Osteoblast (primary cell): ENCODE measurements at regions not wholly inside any gene's neighbourhood (a gene's known extent, or its start where the extent isn't known, plus 50 kb on each side); places are given as distances from the start of the nearest gene placed in this dataset.

Experiments
- DNase-seq: peaks from one replicate; pipeline ENCODE4 v3.0.0; 2011; ENCODE audit warnings: low spot score, mixed read lengths; ENCODE audit not compliant: insufficient read length; ENCODE audit errors: missing footprints
- H2AFZ ChIP-seq: 2 replicates; pipeline ENCODE4 v1.6.0; 2011; ENCODE audit warnings: mild to moderate bottlenecking, low read length
- H3K27ac ChIP-seq: 2 replicates; pipeline ENCODE4 v1.5.1; 2011; ENCODE audit warnings: mild to moderate bottlenecking, low read depth, low read length, moderate library complexity
- H3K27me3 ChIP-seq: 2 replicates; pipeline ENCODE4 v1.6.0; 2012; ENCODE audit warnings: mild to moderate bottlenecking, control low read depth, inconsistent platforms, low read length, moderate library complexity; ENCODE audit not compliant: insufficient read depth
- H3K36me3 ChIP-seq: 2 replicates; pipeline ENCODE4 v1.5.1; 2011; ENCODE audit warnings: mild to moderate bottlenecking, low read length, control low read depth, moderate library complexity; ENCODE audit not compliant: insufficient read depth
- H3K4me1 ChIP-seq: 2 replicates; pipeline ENCODE4 v1.5.1; 2011; ENCODE audit warnings: mild to moderate bottlenecking, low read length, control low read depth, moderate library complexity; ENCODE audit not compliant: insufficient read depth
- H3K4me2 ChIP-seq: 2 replicates; pipeline ENCODE4 v1.6.0; 2011; ENCODE audit warnings: mild to moderate bottlenecking, low read length; ENCODE audit not compliant: insufficient read depth
- H3K4me3 ChIP-seq: fragments of 200-600 bp; sonication (generic); 3 replicates; pipeline ENCODE4 v1.5.1; 2012; ENCODE audit warnings: mild to moderate bottlenecking, low read length, inconsistent platforms; ENCODE audit not compliant: insufficient read depth
- H3K79me2 ChIP-seq: 2 replicates; pipeline ENCODE4 v1.6.0; 2012; ENCODE audit warnings: mild to moderate bottlenecking, low read length, control low read depth, inconsistent platforms; ENCODE audit not compliant: insufficient read depth
- H3K9me3 ChIP-seq: 2 replicates; pipeline ENCODE4 v1.5.1; 2011; ENCODE audit warnings: low read depth, low read length, control low read depth
- H4K20me1 ChIP-seq: 2 replicates; pipeline ENCODE4 v1.6.0; 2012; ENCODE audit warnings: mild to moderate bottlenecking, low read length, control low read depth; ENCODE audit not compliant: insufficient read depth
- CTCF ChIP-seq: IDR thresholded peaks from 2 replicates; pipeline ENCODE4 v1.5.1; 2011; ENCODE audit warnings: mild to moderate bottlenecking, low read depth, low read length, moderate library complexity; ENCODE audit errors: extremely low read depth

- no peak overlapping the region for H3K4me2 ChIP-seq
- TF ChIP-seq CTCF: no peak
Measured at GRCh38 chr1:56355918-56356317, 223.4 kb downstream of the PLPP3 start.

GRCh38 chr1:56355422-56355821 is 223.9 kb downstream of the PLPP3 start:
- Histone ChIP-seq H3K36me3 (no peaks in the 10 kb centered on the region), H3K4me1 (no peaks in the 10 kb centered on the region), H3K27ac (no peak overlapping the region), H3K27me3 (no peaks in the 10 kb centered on the region), H4K20me1 (no peaks in the 10 kb centered on the region), H3K4me2 (no peak overlapping the region), H3K4me3 (no peak overlapping the region), H2AFZ (no peak overlapping the region), H3K9me3 (no peaks in the 10 kb centered on the region), H3K79me2 (no peaks in the 10 kb centered on the region)
- TF ChIP-seq CTCF: no peak
- DNase-seq: no peak

More at GRCh38 chr1:56355918-56356317, 223.4 kb downstream of the PLPP3 start:
- Histone ChIP-seq H3K27me3 (no peaks in the 10 kb centered on the region), H2AFZ (no peak overlapping the region), H3K9me3 (no peaks in the 10 kb centered on the region), H3K27ac (no peak overlapping the region), H4K20me1 (no peaks in the 10 kb centered on the region), H3K4me1 (no peaks in the 10 kb centered on the region), H3K36me3 (no peaks in the 10 kb centered on the region), H3K79me2 (no peaks in the 10 kb centered on the region), H3K4me3 (no peak overlapping the region)
- DNase-seq: no peak

GRCh38 chr1:56345831-56346230 is 233.5 kb downstream of the PLPP3 start:
- TF ChIP-seq CTCF: no peak

GRCh38 chr1:56340977-56341376 is 238.4 kb downstream of the PLPP3 start:
- Histone ChIP-seq H3K27me3 (no peaks in the 10 kb centered on the region), H3K36me3 (no peaks in the 10 kb centered on the region), H3K4me2 (no peak overlapping the region), H3K79me2 (no peaks in the 10 kb centered on the region), H3K9me3 (no peaks in the 10 kb centered on the region), H3K4me1 (no peaks in the 10 kb centered on the region), H3K27ac (no peak overlapping the region), H3K4me3 (no peak overlapping the region), H4K20me1 (no peaks in the 10 kb centered on the region), H2AFZ (no peak overlapping the region)
- TF ChIP-seq CTCF: no peak
- no peak for DNase-seq

More at GRCh38 chr1:56345831-56346230, 233.5 kb downstream of the PLPP3 start:
- Histone ChIP-seq H3K36me3 (no peaks in the 10 kb centered on the region), H3K27ac (no peak overlapping the region), H2AFZ (no peak overlapping the region), H4K20me1 (no peaks in the 10 kb centered on the region), H3K79me2 (no peaks in the 10 kb centered on the region), H3K9me3 (no peaks in the 10 kb centered on the region), H3K4me2 (no peak overlapping the region), H3K4me1 (no peaks in the 10 kb centered on the region), H3K4me3 (no peak overlapping the region), H3K27me3 (no peaks in the 10 kb centered on the region)
- no peak for DNase-seq
